HEK293T (cell line): ENCODE measurements at regions not wholly inside any gene's neighbourhood (a gene's known extent, or its start where the extent isn't known, plus 50 kb on each side); places are given as distances from the start of the nearest gene placed in this dataset.
"Not testable (repeated sequence)": the region's sequence is repeated elsewhere in the genome, so short reads cannot be mapped to it uniquely, and the experiment has no call there.

ENCODE experiments used
- ARNT ChIP-seq: fragments of 450-650 bp; IDR thresholded peaks from 2 replicates; pipeline ENCODE4 v1.6.1; 2017; ENCODE audit warnings: mild to moderate bottlenecking
- BHLHE40 ChIP-seq: fragments of 450-650 bp; IDR thresholded peaks from 2 replicates; pipeline ENCODE4 v1.6.1; 2016; ENCODE audit warnings: mild to moderate bottlenecking, moderate library complexity, borderline replicate concordance
- ELF4 ChIP-seq: fragments of 450-650 bp; IDR thresholded peaks from 2 replicates; pipeline ENCODE4 v1.6.1; 2017; ENCODE audit warnings: antibody characterized with exemption
- FOXA1 ChIP-seq: fragments of 450-650 bp; IDR thresholded peaks from 2 replicates; pipeline ENCODE4 v1.6.1; 2016; ENCODE audit warnings: mild to moderate bottlenecking
- HDGF ChIP-seq: fragments of 450-650 bp; IDR thresholded peaks from 2 replicates; pipeline ENCODE4 v1.6.1; 2017; ENCODE audit warnings: antibody characterized with exemption, borderline replicate concordance
- L3MBTL2 ChIP-seq: fragments of 450-650 bp; conservative IDR thresholded peaks from 2 replicates; pipeline ENCODE4 v1.6.1; 2016; ENCODE audit warnings: mild to moderate bottlenecking
- LEF1 ChIP-seq: fragments of 450-650 bp; IDR thresholded peaks from 2 replicates; pipeline ENCODE4 v1.6.1; 2017; ENCODE audit warnings: mild to moderate bottlenecking, borderline replicate concordance
- SP1 ChIP-seq: fragments of 450-650 bp; IDR thresholded peaks from 2 replicates; pipeline ENCODE4 v1.6.1; 2017
- SUZ12 ChIP-seq: fragments of 450-650 bp; IDR thresholded peaks from 2 replicates; pipeline ENCODE4 v1.6.1; 2016; ENCODE audit warnings: mild to moderate bottlenecking
- TARDBP ChIP-seq: fragments of 450-650 bp; IDR thresholded peaks from 2 replicates; pipeline ENCODE4 v1.6.1; 2016
- TF ChIP-seq, protein P1 (sequence below): fragments of 450-650 bp; IDR thresholded peaks from 2 replicates; pipeline ENCODE4 v1.6.1; 2016

DNA sequence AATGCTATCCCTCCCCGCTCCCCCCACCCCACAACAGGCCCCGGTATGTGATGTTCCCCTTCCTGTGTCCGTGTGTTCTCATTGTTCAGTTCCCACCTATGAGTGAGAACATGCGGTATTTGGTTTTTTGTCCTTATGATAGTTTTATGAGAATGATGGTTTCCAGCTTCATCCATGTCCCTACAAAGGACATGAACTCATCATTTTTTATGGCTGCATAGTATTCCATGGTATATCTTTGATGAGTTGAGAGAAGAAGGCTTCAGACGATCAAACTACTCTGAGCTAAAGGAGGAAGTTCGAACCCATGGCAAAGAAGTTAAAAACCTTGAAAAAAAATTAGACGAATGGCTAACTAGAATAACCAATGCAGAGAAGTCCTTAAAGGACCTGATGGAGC, 116.2 kb downstream of the SYF2 start:
- not testable (repeated sequence) for TF ChIP-seq SUZ12, ELF4, LEF1, SP1, TARDBP, BHLHE40, L3MBTL2, HDGF, FOXA1, ARNT
- TF ChIP-seq, protein P1, sequence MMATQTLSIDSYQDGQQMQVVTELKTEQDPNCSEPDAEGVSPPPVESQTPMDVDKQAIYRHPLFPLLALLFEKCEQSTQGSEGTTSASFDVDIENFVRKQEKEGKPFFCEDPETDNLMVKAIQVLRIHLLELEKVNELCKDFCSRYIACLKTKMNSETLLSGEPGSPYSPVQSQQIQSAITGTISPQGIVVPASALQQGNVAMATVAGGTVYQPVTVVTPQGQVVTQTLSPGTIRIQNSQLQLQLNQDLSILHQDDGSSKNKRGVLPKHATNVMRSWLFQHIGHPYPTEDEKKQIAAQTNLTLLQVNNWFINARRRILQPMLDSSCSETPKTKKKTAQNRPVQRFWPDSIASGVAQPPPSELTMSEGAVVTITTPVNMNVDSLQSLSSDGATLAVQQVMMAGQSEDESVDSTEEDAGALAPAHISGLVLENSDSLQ, result not testable (repeated sequence)
